Breast epithelium (tissue), 3 donors: ENCODE measurements at regions not wholly inside any gene's neighbourhood (a gene's known extent, or its start where the extent isn't known, plus 50 kb on each side); places are given as distances from the start of the nearest gene placed in this dataset.

Experiments used
- CTCF ChIP-seq, 3 donors: fragments of 450-650 bp; IDR thresholded peaks; one replicate each; pipeline ENCODE4 v1.5.1; 2016 to 2017; ENCODE audit warnings: antibody characterized with exemption in 3 of 3, mild to moderate bottlenecking in 3 of 3, moderate library complexity in 3 of 3
- POLR2A ChIP-seq: fragments of 450-650 bp; IDR thresholded peaks from one replicate; pipeline ENCODE4 v1.6.1; 2016; ENCODE audit warnings: antibody characterized with exemption, mild to moderate bottlenecking, moderate library complexity

- TF ChIP-seq CTCF (IDR thresholded peaks at IDR 0.05) (no peak), POLR2A (no peak)
These were observed 148.7 kb downstream of the SPATA18 start for GRCh38 chr4:52199574-52200338.
